EL (cell line): ENCODE measurements at regions not wholly inside any gene's neighbourhood (a gene's known extent, or its start where the extent isn't known, plus 50 kb on each side); places are given as distances from the start of the nearest gene placed in this dataset.
"Not testable (repeated sequence)": the region's sequence is repeated elsewhere in the genome, so short reads cannot be mapped to it uniquely, and the experiment has no call there.

ENCODE experiments used
- DNase-seq: peaks from one replicate; pipeline ENCODE4 v3.0.0-alpha.2; 2016

DNA sequence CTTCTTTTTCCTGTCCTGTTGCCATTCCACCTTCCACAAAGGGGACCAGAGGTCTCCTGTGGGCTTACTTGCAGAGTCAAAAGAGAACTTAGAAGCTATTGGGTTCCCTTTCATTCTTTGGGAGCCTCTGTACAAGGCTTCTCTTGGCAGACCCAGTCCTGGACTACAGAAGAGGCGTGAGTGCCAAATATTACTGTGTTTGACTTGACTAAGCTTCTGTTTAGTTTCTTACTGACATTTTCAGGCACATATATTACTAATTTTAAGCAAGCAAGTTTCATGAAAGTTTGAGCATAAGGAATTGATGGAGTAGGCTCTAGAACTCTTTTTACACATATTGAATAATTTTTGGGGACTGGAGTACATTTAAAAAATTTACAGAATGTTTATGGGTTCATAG lies 254.4 kb downstream of the HAPSTR1 start:
- DNase-seq, result no peak

DNA sequence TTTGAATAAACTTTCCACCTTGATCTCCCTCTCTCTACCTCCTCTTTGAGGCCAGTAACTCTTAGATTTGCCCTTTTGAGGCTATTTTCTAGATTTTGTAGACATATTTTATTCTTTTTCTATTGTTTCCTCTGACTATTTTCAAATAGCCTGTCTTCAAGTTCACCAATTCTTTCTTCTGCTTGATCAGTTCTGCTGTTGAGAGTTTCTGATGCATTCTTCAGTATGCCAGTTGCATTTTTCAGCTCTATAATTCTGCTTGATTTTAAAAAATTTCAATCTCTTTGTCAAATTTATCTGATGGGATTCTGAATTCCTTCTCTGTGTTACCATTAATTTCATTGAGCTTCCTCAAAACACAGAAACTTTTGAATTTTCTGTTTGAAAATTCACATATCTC lies 257.5 kb downstream of the HAPSTR1 start:
- DNase-seq, result no peak

DNA sequence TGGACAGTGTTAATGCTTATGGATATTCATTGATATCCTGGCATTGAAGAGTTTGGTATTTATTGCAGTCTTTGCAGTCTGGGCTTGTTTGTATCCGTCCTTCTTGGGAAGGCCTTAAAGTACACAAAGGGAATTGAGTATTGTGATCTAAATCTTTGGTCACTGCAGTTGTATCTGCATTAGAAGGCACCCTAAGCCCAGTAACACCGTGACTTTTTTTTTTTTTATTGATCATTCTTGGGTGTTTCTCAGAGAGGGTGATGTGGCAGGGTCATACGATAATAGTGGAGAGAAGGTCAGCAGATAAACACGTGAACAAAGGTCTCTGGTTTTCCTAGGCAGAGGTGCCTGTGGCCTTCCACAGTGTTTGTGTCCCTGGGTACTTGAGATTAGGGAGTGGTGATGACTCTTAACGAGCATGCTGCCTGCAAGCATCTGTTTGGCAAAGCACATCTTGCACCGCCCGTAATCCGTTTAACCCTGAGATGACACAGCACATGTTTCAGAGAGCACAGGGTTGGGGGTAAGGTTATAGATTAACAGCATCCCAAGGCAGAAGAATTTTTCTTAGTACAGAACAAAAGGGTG lies 258.0 kb downstream of the HAPSTR1 start:
- not testable (repeated sequence) for DNase-seq

DNA sequence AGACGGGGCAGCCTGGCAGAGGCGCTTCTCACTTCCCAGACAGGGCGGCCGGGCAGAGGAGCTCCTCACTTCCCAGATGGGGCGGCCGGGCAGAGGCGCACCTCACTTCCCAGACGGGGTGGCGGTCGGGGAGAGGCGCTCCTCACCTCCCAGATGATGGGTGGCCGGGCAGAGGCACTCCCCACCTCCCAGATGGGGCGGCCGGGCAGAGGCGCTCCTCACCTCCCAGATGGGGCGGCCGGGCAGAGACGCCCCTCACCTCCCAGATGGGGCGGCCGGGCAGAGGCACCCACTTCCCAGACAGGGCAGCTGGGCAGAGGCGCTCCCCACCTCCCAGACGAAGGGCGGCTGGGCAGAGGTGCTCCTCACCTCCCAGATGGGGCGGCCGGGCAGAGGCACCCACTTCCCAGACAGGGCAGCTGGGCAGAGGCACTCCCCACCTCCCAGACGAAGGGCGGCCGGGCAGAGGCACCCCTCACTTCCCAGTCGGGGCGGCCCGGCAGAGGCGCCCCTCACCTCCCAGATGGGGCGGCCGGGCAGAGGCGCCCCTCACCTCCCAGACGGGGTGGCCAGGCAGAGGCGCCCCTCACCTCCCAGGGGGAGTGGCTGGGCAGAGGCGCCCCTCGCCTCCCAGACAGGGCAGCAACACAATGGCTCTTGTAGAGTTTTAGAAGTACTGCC lies 258.8 kb downstream of the HAPSTR1 start:
- not testable (repeated sequence) for DNase-seq

DNA sequence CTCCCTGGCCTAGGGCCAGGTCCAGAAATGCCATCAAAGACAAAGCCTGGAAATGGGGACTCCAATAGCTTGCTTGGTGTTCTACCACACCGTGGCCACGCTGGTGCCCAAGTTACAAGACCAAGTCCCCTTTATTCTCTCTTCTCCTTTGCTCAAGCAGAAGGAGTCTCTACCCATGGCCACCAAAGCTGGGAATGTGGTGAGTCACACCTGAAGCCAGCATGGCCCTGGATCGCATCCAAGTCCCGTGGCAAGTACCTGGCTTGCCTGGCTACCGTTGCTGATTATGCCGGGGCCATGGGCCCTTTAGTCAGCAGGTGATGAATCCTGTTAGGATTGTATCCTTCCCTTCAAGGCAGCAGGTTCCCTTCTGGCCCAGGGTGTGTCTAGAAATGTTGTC lies 260.0 kb downstream of the HAPSTR1 start:
- DNase-seq, result no peak

DNA sequence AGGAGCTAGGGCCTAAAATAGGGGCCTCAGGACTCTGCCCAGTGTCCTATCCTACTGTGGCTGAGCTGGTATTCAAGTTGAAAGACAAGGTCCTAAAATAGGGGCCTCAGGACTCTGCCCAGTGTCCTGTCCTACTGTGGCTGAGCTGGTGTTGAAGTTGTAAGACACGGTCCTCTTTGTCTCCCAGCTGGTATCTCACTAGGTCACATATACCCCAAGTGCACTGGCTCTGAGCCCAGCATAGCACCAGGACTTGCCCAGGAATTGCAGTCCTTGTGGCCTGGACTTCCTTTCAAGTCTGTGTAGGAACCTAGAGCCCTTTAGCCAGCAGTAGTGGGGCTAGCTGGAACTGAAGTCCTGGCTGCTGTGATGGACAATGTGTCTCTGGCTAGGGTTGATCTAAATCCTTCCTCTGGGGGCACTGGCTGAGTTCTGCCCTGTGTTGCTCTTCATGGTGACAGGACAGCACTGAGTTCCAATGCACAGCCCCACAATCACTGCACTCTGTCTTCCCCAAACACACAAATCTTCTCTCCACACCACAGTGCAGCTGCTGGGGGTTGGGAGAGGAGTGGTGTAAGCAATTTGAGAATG lies 260.5 kb downstream of the HAPSTR1 start:
- no peak for DNase-seq

DNA sequence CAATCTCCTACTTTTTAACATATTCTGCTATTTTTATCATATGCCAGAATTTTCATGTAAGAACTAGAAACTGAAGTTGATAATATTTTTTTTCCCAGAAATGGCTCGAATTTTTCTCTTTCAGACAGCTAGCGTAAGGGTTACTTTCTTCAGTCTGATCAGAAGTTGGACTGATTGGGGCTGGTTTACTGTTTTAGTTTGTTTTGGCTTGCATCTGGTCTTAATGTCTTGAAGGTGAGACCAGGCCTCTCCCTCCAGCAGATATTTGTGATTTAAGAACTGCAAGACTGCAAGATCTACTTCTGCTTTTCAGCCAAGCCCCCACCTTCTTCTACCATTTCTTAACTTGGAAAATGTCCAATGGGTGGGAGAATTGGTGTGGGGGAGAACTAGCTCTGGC lies 266.4 kb downstream of the HAPSTR1 start:
- DNase-seq, result no peak

DNA sequence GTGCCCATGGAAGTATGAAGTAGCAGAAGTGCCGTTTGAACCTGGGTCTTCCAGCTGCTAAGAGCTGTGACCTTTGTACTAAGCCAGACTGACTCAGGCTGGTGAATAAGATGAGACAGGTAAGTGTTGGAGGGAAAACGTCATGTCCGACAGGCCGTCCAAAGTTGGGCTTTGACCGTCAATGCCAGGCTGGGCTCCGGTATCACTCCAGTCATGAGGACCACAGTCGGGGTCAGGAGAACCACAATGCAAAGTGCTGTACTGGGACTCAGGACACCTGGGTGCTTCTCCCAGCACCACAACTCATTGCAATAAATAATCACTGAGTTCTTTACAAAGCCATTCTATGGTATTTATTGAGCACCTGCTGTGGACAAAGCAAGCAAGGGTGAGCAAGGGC lies 268.6 kb downstream of the HAPSTR1 start:
- no peak for DNase-seq

DNA sequence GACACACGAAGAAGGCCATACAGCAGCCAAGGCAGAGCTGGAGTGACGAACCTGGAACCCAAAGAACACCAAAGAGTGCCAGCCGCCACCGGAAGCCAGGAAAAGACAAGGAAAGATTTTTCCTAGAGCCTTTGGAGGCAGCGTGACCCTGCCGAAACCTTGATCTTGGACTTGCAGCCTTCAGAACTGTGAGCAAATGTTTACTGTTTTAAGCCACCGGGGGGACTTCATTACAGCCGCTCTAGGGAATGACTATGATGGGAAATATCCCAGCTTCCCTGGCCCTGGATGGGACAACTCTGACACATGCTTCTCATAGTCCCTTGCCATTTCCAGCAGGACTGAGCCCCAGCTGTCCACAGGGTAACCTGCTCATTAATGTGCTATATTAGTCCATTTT lies 270.6 kb downstream of the HAPSTR1 start:
- no peak for DNase-seq

DNA sequence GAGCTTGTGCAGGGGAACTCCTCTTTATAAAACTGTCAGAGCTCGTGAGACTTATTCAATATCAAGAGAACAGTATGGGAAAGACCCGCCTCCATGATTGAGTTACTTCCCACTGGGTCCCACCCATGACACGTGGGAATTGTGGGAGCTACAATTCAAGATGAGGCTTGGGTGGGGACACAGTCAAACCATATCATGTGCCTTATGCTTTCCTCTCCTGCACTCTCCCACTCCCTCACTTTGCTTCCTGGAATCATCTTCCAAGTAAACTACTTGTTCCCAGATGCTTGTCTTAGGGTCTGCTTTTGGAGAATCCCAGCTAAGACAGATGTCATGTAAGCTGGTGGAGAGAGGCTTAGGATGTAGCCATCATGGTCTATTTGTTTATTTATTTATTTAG lies 271.2 kb downstream of the HAPSTR1 start:
- no peak for DNase-seq

DNA sequence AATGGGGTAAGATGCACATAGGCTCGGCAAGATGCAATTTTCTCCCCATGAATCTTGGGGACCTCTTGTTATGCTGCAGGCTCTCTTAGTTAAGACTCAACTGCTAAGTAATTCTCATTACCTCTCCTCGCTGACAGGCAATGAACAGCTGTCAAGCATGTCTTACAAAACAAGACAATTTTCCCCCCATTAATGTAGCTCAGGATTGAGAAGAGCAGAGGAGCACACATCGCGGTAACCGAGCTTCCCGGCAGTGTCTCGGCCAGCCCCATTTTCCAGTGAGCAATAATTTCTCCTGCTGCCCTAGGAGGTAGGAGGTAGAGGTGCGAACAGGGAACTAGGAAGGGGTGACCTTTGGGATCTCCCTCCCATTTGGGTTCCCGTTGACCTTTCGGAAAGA lies 272.1 kb downstream of the HAPSTR1 start:
- no peak for DNase-seq

DNA sequence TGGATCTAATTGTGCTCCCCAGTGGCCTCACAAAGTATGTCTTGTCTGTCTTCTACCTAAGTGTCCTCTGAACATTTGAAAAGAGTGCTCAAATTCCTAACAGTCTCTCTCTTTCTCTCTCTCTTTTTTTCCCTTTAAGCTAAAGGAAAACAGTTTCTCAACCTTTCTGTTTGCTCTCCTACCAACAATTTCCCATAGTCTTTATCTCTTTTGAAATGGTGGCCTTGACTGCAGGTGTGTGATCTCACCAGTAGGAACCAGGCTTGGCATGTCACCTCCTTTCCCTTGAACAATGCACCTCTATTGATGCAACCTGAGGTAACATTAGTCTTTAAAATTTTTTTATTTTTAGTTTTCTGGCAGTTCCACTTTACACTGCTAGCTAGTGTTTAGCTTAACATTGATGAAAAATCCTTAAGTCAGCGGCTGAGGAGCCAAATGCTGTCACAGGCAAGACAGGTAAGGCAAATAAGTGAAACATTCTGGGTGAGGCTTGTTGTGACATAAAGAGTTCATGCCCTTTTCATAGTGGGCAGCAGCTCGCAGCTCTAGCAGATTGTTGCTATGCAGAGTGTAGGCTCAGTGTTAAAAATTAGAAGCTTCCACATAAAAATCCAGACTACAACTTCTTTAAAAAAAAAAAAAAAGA lies 273.4 kb downstream of the HAPSTR1 start:
- DNase-seq, result no peak

DNA sequence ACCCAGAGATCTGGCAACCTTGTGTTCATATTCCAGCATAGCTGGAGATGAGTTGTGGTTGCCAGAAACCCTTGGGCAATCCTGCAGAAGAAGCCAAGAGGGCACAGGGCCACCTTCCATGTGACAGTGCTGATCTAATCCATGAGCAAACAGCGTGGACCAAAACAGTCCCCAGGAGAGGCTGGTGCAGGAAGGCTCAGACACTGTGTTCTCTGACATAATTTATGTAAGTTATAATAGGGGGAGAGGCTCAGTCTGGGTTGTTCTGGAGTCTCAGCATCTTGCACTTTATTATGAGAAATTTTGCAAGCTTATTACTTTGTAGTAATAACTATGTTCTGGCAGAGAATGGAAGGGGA lies 273.9 kb downstream of the HAPSTR1 start:
- no peak for DNase-seq

DNA sequence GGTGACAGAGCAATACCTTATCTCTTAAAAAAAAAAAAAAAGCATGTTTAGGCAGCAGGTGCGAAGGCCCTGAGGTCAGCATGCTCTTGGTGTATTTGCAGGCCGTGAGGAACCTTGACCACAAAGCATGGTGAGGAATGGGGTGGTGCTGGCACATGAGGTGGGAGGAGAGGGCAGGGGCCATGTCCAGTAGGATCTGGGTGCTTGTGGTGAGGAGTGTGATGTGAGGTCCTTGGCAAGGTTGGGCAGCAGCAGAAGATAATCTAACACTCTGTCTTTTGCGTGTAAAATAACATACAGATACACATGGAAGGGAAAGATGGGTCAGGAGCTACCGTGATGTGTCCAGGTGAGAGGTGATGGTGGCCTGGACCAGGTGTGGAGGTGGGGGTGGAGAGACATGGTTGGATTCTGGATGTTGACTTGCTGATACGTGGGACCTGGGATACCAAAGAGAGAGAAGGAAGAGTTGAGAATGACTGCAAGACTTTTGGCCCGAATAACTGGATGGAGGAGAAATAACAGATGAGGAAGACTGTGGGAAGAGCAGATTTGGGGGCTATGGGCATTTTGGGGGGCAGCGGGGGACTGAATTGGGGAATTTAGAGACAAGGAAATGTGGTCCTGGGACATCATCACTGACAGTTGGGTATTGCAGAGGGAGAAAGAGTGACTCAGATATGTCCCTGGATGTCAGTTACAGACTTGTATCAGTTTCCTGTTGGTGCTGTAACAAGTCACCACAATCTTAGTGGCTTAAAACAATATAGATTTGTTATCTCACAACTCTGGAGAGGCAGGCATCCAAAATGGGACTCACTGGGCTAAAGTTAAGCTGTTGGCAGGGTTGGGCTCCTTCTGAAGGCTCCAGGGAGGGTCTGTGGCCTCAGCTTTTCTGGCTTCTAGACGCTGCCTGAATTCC lies 274.9 kb downstream of the HAPSTR1 start:
- DNase-seq, result no peak

DNA sequence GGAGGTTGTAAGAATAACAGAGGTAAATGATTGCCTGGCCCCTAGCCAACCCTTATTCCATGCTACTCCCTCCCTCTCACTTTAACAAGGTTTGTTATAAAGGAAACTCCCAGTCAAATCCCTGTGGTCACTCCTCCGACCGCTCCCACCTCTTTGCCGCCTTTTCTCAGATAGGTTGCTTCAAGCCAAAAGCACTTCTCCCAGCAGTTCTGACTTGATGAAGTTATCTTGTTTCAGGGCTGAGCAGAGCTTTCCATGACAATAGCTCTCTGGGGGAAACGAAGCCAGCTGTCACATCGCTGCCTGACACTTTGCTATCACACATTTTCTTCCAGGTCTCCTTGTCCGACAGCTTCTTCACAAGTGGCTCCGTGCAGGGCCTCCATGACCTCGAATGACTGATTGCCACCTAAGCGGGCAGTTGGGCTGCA lies 278.6 kb downstream of the HAPSTR1 start:
- no peak for DNase-seq

DNA sequence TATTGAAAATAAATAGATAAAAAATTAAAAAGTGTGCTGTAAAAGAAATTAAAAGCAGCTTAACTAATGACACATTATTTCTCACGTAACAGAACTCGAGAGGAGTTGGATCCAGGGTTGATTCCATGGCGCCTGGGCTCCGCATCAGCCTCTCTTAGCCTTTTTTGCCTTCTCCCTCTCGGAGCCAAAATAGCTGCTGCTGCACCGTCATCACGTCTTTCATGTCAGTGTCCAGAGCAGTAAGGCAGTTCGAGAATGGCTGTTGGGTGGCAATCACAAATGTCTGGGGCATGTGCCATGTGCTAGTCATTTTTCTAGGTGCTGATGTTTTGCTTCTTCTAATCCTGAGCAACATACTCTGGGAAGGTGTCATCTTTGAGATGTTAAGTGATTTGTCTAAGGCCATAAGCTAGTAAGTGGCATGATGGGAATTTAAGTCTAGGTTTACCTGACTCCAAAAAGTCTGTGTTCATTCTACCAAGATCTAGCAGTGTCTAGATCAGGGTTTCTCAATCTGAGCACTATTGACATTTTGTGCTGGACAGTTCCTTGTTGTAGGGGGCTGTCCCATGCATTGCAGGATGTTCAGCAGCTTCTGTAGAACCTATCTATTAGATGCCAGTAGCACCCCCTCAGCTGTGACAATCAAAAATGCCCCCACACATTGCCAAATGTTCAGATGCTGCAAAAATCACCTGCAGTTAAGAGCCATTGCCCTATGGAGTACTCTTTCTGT lies 280.4 kb downstream of the HAPSTR1 start:
- no peak for DNase-seq

DNA sequence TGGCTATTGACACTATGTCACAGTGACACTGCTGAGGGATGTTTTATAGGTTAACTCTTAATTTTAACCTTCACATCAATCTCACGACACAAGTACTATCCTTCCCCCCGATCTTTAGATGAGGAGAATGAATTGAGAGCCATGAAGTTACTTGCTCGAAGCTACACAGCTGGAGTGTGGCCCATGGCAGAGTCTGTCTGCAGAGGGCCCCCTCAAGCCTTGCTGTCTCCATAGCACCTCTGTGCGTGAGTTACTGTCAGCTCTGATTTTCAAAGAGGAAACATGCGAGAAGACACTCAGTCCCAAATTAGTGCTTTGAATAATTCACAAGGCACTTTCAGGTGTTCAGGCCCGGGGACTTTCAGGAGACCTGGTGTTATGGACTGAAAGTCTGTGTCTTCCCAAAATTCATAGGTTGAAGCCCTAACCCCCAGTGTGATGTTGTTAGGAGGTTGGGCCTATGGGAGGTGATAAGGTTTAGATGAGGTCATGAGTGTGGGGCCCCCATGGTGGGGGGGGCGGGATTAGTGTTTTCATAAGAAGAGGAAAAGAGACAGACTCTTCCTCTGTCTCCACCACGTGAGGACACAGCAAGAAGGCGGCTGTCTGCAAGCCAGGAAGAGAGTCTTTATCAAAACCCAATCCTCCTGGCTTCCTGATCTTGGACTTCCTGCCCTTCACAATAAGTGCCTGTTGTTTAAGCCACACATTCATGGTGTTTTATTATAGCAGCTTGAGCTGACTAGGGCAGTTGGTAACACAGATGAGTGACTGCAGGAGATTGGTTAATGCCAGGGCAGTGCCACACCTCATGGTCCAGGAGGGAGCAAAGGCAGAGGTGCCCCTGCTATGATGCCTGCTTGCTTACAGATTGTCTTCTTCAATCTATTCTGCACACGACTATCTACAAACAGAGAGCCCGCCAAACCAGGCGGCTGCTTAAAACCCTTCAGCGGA lies 281.8 kb downstream of the HAPSTR1 start:
- no peak for DNase-seq

DNA sequence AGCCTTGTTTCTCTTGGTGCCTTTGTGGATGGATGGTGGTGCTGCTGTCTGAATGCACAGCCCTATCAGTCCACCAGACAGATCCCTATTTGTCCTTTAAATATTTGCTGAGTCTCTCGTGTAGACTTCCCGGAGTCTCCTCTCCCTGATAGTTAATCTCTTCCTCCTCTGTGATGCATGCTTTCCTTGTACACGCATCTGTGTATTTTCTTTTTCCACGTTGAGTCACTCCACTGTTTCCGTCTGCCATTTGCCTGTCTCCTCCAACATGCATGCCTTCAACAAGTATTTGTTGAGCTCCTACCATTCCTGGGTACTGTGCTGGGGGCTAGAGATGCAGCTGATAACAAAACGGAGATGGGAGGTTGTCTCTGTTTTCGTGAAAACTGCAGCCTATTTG lies 282.6 kb downstream of the HAPSTR1 start:
- no peak for DNase-seq

DNA sequence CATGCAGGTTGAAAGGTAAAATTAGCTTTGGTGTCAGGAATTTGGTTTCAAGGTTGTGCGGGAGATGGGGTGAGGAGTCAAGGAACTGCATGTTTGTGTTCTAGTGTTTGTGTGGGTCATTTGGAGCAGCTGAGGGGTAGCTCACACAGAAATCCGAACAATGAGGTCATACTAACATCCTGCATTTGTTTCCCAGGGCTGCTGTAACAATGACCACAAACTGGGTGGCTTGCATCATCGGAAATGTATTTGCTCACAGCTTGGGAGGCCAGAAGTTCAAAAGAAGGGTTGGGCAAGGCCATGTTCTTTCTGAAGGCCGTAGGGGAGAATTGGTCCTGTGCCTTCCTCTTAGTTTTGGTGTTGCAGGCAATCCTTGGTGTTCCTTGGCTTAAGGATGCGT lies 287.4 kb downstream of the HAPSTR1 start:
- no peak for DNase-seq

DNA sequence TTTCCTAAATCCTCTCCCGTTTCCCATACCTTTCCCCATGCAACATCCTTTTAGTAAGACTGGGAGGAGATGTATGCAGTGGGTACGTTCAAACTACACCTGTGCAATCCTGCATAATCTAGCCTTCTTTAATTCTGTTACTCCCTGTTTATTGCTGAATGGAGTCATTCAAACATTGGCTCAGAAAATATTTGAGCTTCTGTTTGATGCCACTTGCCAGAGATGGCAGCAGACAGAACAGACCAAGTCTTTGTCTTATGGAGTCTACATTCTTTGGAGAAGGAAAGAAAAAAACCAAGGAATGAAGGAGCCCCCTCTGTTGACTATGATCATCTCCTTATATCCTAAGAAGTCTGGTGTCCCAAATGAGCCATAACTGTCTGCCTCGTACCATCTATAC lies 288.8 kb downstream of the HAPSTR1 start:
- no peak for DNase-seq

DNA sequence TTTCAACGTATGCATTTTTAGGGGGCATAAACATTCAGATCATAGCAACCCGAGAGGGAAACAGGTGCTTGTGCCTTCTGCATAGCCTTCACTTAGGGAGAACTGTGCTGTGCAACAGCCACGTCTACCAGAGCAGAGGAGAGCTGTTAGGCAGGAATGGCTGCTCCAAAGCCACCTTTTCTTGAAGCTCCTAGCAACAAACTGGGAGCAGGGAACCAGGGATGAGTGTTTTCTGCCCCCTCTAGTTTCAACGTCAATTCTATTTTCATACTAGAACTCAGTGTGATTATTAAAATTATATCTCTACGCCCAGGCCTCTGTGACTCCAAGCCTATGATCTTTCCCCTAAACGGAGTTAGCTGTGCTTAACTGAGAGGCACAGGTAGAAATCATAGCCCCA lies 290.0 kb downstream of the HAPSTR1 start:
- DNase-seq, result no peak
